ENCODE measurements at regions not wholly inside any gene's neighbourhood (a gene's known extent, or its start where the extent isn't known, plus 50 kb on each side); places are given as distances from the start of the nearest gene placed in this dataset.

DNA sequence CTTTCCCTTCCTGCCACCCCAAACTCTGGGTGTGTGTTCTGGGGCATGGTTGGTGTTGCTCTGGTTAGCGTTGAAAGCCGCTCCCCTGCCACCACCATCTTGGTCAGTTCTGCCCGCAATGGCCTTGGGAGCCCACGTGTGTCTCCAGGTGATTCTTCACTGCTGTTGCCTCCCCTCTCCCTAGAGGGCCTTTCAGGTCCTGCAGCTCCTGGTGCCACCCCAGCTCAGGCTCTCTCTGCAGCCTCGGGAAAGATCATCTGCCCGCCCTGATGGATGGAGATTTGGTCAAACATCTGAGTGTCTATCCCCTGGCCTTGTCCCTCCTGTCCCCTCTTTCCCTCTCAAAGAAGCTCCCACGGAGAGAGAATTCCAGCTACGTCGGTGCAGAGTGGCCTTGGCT lies 241.3 kb downstream of the RBFOX3 start:
- Histone ChIP-seq H3K4me1 (no peaks in the 10 kb centered on the region), H3K4me3 (no peak overlapping the region), H3K27me3 (peaks cover 0 to 47% of the 10 kb centered on the region in 2 donors), H3K36me3 (no peaks in the 10 kb centered on the region), H3K9me3 (no peaks in the 10 kb centered on the region), H3K27ac (no peak overlapping the region)
- WGBS, 2 donors, result 84 to 88% methylated on average over 9 of the region's 9 CpGs
- TF ChIP-seq EP300 (IDR thresholded peaks at IDR 0.05), result no peak
- TF ChIP-seq, protein P1, sequence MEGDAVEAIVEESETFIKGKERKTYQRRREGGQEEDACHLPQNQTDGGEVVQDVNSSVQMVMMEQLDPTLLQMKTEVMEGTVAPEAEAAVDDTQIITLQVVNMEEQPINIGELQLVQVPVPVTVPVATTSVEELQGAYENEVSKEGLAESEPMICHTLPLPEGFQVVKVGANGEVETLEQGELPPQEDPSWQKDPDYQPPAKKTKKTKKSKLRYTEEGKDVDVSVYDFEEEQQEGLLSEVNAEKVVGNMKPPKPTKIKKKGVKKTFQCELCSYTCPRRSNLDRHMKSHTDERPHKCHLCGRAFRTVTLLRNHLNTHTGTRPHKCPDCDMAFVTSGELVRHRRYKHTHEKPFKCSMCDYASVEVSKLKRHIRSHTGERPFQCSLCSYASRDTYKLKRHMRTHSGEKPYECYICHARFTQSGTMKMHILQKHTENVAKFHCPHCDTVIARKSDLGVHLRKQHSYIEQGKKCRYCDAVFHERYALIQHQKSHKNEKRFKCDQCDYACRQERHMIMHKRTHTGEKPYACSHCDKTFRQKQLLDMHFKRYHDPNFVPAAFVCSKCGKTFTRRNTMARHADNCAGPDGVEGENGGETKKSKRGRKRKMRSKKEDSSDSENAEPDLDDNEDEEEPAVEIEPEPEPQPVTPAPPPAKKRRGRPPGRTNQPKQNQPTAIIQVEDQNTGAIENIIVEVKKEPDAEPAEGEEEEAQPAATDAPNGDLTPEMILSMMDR (IDR thresholded peaks at IDR 0.05), result no peak
- no peak for TF ChIP-seq POLR2A (IDR thresholded peaks at IDR 0.05)
- DNase-seq (ENCODE audit: low spot score in 2 of 2), result no peak

GRCh38 chr17:79369001-79369400 lies 241.8 kb downstream of the RBFOX3 start:
- H3K36me3 ChIP-seq, result no peaks in the 10 kb centered on the region
- WGBS, 2 donors, result 81 to 87% methylated on average over 9 to 14 of the region's 14 CpGs
- no peak for DNase-seq (ENCODE audit: low spot score in 2 of 2)
- H3K27me3 ChIP-seq, result peaks cover 0 to 48% of the 10 kb centered on the region in 2 donors
- H3K27ac ChIP-seq, result no peak overlapping the region
- H3K4me1 ChIP-seq, result no peaks in the 10 kb centered on the region
- H3K4me3 ChIP-seq, result no peak overlapping the region
- H3K9me3 ChIP-seq, result no peaks in the 10 kb centered on the region
- TF ChIP-seq EP300 (IDR thresholded peaks at IDR 0.05) (no peak), POLR2A (IDR thresholded peaks at IDR 0.05) (no peak)
- TF ChIP-seq, protein P1 (IDR thresholded peaks at IDR 0.05), result no peak

- no peak overlapping the region for H3K27ac ChIP-seq
- H3K4me3 ChIP-seq, result no peak overlapping the region
- no peaks in the 10 kb centered on the region for H3K4me1 ChIP-seq
- TF ChIP-seq POLR2A (IDR thresholded peaks at IDR 0.05) (no peak), EP300 (IDR thresholded peaks at IDR 0.05) (no peak)
- TF ChIP-seq, protein P1 (IDR thresholded peaks at IDR 0.05), result no peak
- 90 to 93% methylated on average over 9 of the region's 9 CpGs for WGBS, 2 donors
- H3K9me3 ChIP-seq, result no peaks in the 10 kb centered on the region
- peaks cover 0 to 48% of the 10 kb centered on the region in 2 donors for H3K27me3 ChIP-seq
- no peaks in the 10 kb centered on the region for H3K36me3 ChIP-seq
- no peak for DNase-seq (ENCODE audit: low spot score in 2 of 2)
Measured at GRCh38 chr17:79368521-79368920, 242.3 kb downstream of the RBFOX3 start.

DNA sequence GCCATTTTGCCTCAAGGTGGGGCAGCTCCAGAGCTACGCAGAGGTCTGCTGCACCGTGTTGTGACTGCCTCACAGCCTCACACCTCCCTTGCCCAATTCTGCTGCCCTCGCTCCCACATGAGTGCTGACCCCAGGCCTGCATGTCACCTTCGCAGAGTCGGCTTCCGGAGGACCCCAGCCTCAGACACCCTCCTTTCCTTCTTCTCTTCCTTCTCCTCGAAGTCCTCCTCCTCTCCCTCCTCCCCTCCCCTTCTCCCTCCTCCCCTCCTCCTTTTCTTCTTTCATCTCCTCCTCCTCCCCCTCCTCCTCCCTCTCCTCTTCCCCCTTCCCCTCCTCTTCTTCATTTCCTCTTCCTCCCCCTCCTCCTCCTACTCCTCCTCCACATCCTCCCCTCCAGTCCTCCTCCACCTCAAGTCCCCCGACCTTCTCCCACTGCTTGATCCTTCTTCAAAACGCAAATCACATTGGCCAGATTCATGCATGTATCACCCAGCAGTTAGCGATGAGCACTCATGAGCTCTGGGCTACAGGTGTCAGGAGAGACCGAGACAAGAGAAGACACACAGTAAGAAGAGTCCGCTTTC lies 243.8 kb downstream of the RBFOX3 start:
- H3K4me1 ChIP-seq, result no peaks in the 10 kb centered on the region
- no peak overlapping the region for H3K27ac ChIP-seq
- DNase-seq (ENCODE audit: low spot score in 2 of 2), result no peak
- 62 to 65% methylated on average over 12 of the region's 12 CpGs for WGBS, 2 donors
- H3K4me3 ChIP-seq, result no peak overlapping the region
- H3K36me3 ChIP-seq, result no peaks in the 10 kb centered on the region
- no peaks in the 10 kb centered on the region for H3K9me3 ChIP-seq
- peaks cover 0 to 47% of the 10 kb centered on the region in 2 donors for H3K27me3 ChIP-seq
- TF ChIP-seq POLR2A (IDR thresholded peaks at IDR 0.05), result no peak

DNA sequence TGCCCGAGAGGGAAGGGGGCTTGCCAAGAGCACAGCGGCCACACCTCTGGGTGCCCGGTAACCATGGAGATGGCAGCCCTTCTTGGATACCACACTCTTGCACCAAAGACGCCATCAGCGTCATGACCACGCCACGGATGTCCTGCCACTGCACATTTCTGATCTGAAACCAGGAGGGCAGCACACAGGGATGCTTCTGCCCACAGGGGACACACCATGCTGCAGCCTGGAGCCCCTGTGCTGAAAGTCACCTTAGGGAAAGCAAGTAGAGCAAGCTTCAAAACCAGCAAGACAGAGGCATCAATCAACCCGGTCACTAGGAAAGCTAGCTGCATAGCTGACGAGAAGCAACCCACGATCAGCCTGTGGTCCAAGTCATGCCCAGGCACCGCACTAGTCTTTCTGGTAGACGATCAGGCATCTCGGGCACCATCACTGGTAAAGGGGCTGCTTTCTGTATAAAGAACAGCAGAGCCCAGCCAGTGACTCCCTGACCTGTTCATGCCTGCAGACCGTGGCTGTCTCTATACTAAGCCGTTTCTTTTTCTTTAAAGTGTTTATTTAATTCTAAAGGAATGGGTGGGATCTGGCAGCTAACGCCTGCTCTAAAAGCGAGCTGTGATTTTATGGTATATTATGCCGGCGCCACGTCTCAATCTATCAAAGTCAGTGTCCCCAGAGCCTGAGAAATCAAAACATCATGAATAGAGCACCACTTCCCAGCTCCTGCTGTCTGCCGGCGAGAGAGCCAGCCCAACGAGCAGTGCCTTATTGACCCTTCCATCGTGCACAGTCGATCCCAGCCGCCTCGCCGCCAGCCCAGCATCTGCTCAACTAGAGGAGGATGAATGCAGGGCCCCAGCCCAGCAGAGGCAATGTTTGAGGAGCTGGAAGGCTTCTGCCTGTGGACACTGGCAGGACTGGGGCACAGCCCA lies 244.7 kb downstream of the RBFOX3 start:
- no peak for DNase-seq (ENCODE audit: low spot score in 2 of 2)
- no peaks in the 10 kb centered on the region for H3K4me1 ChIP-seq
- no peak overlapping the region for H3K27ac ChIP-seq
- H3K4me3 ChIP-seq, result no peak overlapping the region
- peaks cover 0 to 54% of the 10 kb centered on the region in 2 donors for H3K27me3 ChIP-seq
- 43 to 47% methylated on average over 28 of the region's 28 CpGs for WGBS, 2 donors
- H3K9me3 ChIP-seq, result no peaks in the 10 kb centered on the region
- TF ChIP-seq EP300 (IDR thresholded peaks at IDR 0.05) (no peak), POLR2A (IDR thresholded peaks at IDR 0.05) (no peak)
- TF ChIP-seq, protein P1 (IDR thresholded peaks at IDR 0.05), result no peak
- H3K36me3 ChIP-seq, result no peaks in the 10 kb centered on the region

Data from tibial nerve (tissue), 4 donors.